Uterus (tissue), 3 donors: ENCODE measurements at regions not wholly inside any gene's neighbourhood (a gene's known extent, or its start where the extent isn't known, plus 50 kb on each side); places are given as distances from the start of the nearest gene placed in this dataset.

ENCODE experiments used
- DNase-seq, 2 donors: peaks; one replicate each; pipeline ENCODE4 v3.0.0-alpha.2; 2019 to 2020
- H3K27ac ChIP-seq, 2 donors: fragments of 200-600 bp; sonication (generic); 1 replicate in 1 of 2; 2 replicates in 1 of 2; pipeline ENCODE4 v1.5.1; 2016 to 2018
- H3K27me3 ChIP-seq, 2 donors: fragments of 200-600 bp; sonication (generic); one replicate each; pipeline ENCODE4 v1.5.1; 2018 to 2019; ENCODE audit warnings: control low read depth in 1 of 2
- H3K36me3 ChIP-seq, 2 donors: fragments of 200-600 bp; sonication (generic); one replicate each; pipeline ENCODE4 v1.5.1; 2019; ENCODE audit warnings: control low read depth in 1 of 2
- H3K4me1 ChIP-seq, 2 donors: fragments of 200-600 bp; sonication (generic); one replicate each; pipeline ENCODE4 v1.5.1; 2018 to 2019; ENCODE audit warnings: control low read depth in 1 of 2
- H3K4me3 ChIP-seq, 2 donors: fragments of 200-600 bp; sonication (generic); 1 replicate in 1 of 2; 2 replicates in 1 of 2; pipeline ENCODE4 v1.5.1; 2018 to 2019; ENCODE audit warnings: mild to moderate bottlenecking in 1 of 2
- H3K9me3 ChIP-seq, 2 donors: fragments of 200-600 bp; sonication (generic); one replicate each; pipeline ENCODE4 v1.5.1; 2019; ENCODE audit warnings: control low read depth in 1 of 2
- CTCF ChIP-seq, 4 experiments: fragments of 200-600 bp in 2 of 4; fragments of 450-650 bp in 2 of 4; sonication (generic) in 2 of 4; IDR thresholded peaks; one replicate each; pipeline ENCODE4 v1.5.1; 2016 to 2019; ENCODE audit warnings: antibody characterized with exemption in 4 of 4, mild to moderate bottlenecking in 2 of 4, moderate library complexity in 1 of 4
- POLR2A ChIP-seq, 2 donors: fragments of 450-650 bp; IDR thresholded peaks; one replicate each; pipeline ENCODE4 v1.6.1; 2016; ENCODE audit warnings: antibody characterized with exemption in 2 of 2, mild to moderate bottlenecking in 1 of 2, moderate library complexity in 1 of 2
- intact Hi-C: fragments of 100-400 bp; cut with DNase I; formaldehyde crosslinking; loops from one replicate; pipeline ENCODE4 v1.15.1; 2023; ENCODE audit warnings: low total_unique reads
- donor health status: DM: yes; HTN: yes; CAD: no.

- intact Hi-C loops, result no loop called here
- H3K27ac ChIP-seq, result no peak overlapping the region
- no peak for DNase-seq
Observed at GRCh38 chr2:67137699-67138098, 259.4 kb upstream of the ETAA1 start.

GRCh38 chr2:67142071-67142470 is 255.1 kb upstream of the ETAA1 start:
- Histone ChIP-seq H3K36me3 (no peaks in the 10 kb centered on the region), H3K27ac (no peak overlapping the region), H3K4me1 (no peaks in the 10 kb centered on the region), H3K4me3 (no peak overlapping the region), H3K27me3 (no peaks in the 10 kb centered on the region), H3K9me3 (no peaks in the 10 kb centered on the region)
- TF ChIP-seq CTCF (IDR thresholded peaks at IDR 0.05) (no peak), POLR2A (IDR thresholded peaks at IDR 0.05) (no peak)
- intact Hi-C loops, result no loop called here
- DNase-seq, result no peak

More at GRCh38 chr2:67137699-67138098, 259.4 kb upstream of the ETAA1 start:
- no peak overlapping the region for H3K4me3 ChIP-seq
- no peaks in the 10 kb centered on the region for H3K27me3 ChIP-seq
- H3K36me3 ChIP-seq, result no peaks in the 10 kb centered on the region
- TF ChIP-seq POLR2A (IDR thresholded peaks at IDR 0.05) (no peak), CTCF (IDR thresholded peaks at IDR 0.05) (no peak)
- no peaks in the 10 kb centered on the region for H3K9me3 ChIP-seq
- H3K4me1 ChIP-seq, result no peaks in the 10 kb centered on the region

- Histone ChIP-seq H3K36me3 (no peaks in the 10 kb centered on the region), H3K4me3 (no peak overlapping the region), H3K4me1 (no peaks in the 10 kb centered on the region), H3K27me3 (no peaks in the 10 kb centered on the region), H3K27ac (no peak overlapping the region), H3K9me3 (no peaks in the 10 kb centered on the region)
- TF ChIP-seq POLR2A (IDR thresholded peaks at IDR 0.05) (no peak), CTCF (IDR thresholded peaks at IDR 0.05) (no peak)
- DNase-seq, result no peak
- intact Hi-C loops, result no loop called here
Observed at GRCh38 chr2:67142741-67143140, 254.4 kb upstream of the ETAA1 start.

- Histone ChIP-seq H3K4me3 (no peak overlapping the region), H3K27ac (no peak overlapping the region), H3K9me3 (no peaks in the 10 kb centered on the region), H3K36me3 (no peaks in the 10 kb centered on the region), H3K27me3 (no peaks in the 10 kb centered on the region), H3K4me1 (no peaks in the 10 kb centered on the region)
- no peak for TF ChIP-seq CTCF (IDR thresholded peaks at IDR 0.05)
- TF ChIP-seq POLR2A (IDR thresholded peaks at IDR 0.05), result no peak
- intact Hi-C loops, result no loop called here
- no peak for DNase-seq
Observed at GRCh38 chr2:67145851-67146250, 251.3 kb upstream of the ETAA1 start.

GRCh38 chr2:67156796-67157195 is 240.3 kb upstream of the ETAA1 start:
- no peak overlapping the region for H3K27ac ChIP-seq
- DNase-seq, result no peak
- no peaks in the 10 kb centered on the region for H3K4me1 ChIP-seq
- H3K9me3 ChIP-seq, result no peaks in the 10 kb centered on the region
- no peak for TF ChIP-seq CTCF (IDR thresholded peaks at IDR 0.05)
- no peak for TF ChIP-seq POLR2A (IDR thresholded peaks at IDR 0.05)
- H3K4me3 ChIP-seq, result no peak overlapping the region
- no peaks in the 10 kb centered on the region for H3K27me3 ChIP-seq
- no peaks in the 10 kb centered on the region for H3K36me3 ChIP-seq
- intact Hi-C loops, result no loop called here
